Mesendoderm (in vitro differentiated cells): ENCODE measurements at regions not wholly inside any gene's neighbourhood (a gene's known extent, or its start where the extent isn't known, plus 50 kb on each side); places are given as distances from the start of the nearest gene placed in this dataset.

ENCODE experiments used
- DNase-seq: peaks from one replicate; pipeline ENCODE4 v3.0.0; 2013
- H2AK5ac ChIP-seq: 2 replicates; pipeline ENCODE4 v1.6.1; 2013; ENCODE audit warnings: low read length, inconsistent platforms
- H2BK120ac ChIP-seq: 2 replicates; pipeline ENCODE4 v1.6.1; 2013; ENCODE audit warnings: low read depth, mild to moderate bottlenecking, low read length, moderate library complexity, mixed read lengths
- H2BK15ac ChIP-seq: replicated peaks from 2 replicates; pipeline ENCODE4 v1.6.1; 2013; ENCODE audit warnings: low read depth, mild to moderate bottlenecking, moderate library complexity
- H2BK5ac ChIP-seq: 2 replicates; pipeline ENCODE4 v1.6.1; 2013; ENCODE audit warnings: low read length, inconsistent platforms
- H3K18ac ChIP-seq: 2 replicates; pipeline ENCODE4 v1.6.1; 2013; ENCODE audit warnings: mild to moderate bottlenecking, low read length, mixed read lengths
- H3K23ac ChIP-seq: one replicate; pipeline ENCODE4 v1.6.1; 2013; ENCODE audit warnings: low read length
- H3K27ac ChIP-seq: 2 replicates; pipeline ENCODE4 v1.5.1; 2013; ENCODE audit warnings: low read depth, mild to moderate bottlenecking, inconsistent platforms, low read length, moderate library complexity
- H3K27me3 ChIP-seq: 2 replicates; pipeline ENCODE4 v1.6.1; 2013; ENCODE audit warnings: low read length, control low read depth, mild to moderate bottlenecking, inconsistent platforms; ENCODE audit not compliant: insufficient read depth, poor library complexity
- H3K36me3 ChIP-seq: 2 replicates; pipeline ENCODE4 v1.6.1; 2013; ENCODE audit warnings: low read length, inconsistent platforms; ENCODE audit not compliant: control insufficient read depth, insufficient read depth
- H3K4ac ChIP-seq: one replicate; pipeline ENCODE4 v1.6.1; 2013; ENCODE audit warnings: low read depth, mild to moderate bottlenecking, low read length, moderate library complexity
- H3K4me1 ChIP-seq: 2 replicates; pipeline ENCODE4 v1.6.1; 2013; ENCODE audit warnings: low read depth, low read length, inconsistent platforms; ENCODE audit not compliant: control insufficient read depth
- H3K4me2 ChIP-seq: 2 replicates; pipeline ENCODE4 v1.6.1; 2013; ENCODE audit warnings: low read length
- H3K4me3 ChIP-seq: 2 replicates; pipeline ENCODE4 v1.5.1; 2013; ENCODE audit warnings: mild to moderate bottlenecking, low read length
- H3K56ac ChIP-seq: one replicate; pipeline ENCODE4 v1.6.1; 2013; ENCODE audit warnings: low read length
- H3K79me1 ChIP-seq: 2 replicates; pipeline ENCODE4 v1.6.1; 2013; ENCODE audit warnings: low read length, inconsistent platforms
- H3K79me2 ChIP-seq: 2 replicates; pipeline ENCODE4 v1.6.1; 2013; ENCODE audit warnings: mild to moderate bottlenecking, low read length; ENCODE audit not compliant: control insufficient read depth, insufficient read depth
- H3K9ac ChIP-seq: 2 replicates; pipeline ENCODE4 v1.6.1; 2013; ENCODE audit warnings: low read length, inconsistent platforms
- H4K5ac ChIP-seq: one replicate; pipeline ENCODE4 v1.6.1; 2013; ENCODE audit warnings: low read length
- H4K8ac ChIP-seq: one replicate; pipeline ENCODE4 v1.6.1; 2013; ENCODE audit warnings: low read depth, mild to moderate bottlenecking, control low read depth, low read length, moderate library complexity
- WGBS: extraction: QIAGEN DNeasy Blood & Tissue Kit; methylation state at CpG from one replicate; pipeline ENCODE4 v1.1.7; 2013; ENCODE audit warnings: low lambda C conversion rate, missing lambda C conversion rate; ENCODE audit not compliant: insufficient coverage; ENCODE audit errors: extremely low coverage; 5-methylcytosine and 5-hydroxymethylcytosine counted together

DNA sequence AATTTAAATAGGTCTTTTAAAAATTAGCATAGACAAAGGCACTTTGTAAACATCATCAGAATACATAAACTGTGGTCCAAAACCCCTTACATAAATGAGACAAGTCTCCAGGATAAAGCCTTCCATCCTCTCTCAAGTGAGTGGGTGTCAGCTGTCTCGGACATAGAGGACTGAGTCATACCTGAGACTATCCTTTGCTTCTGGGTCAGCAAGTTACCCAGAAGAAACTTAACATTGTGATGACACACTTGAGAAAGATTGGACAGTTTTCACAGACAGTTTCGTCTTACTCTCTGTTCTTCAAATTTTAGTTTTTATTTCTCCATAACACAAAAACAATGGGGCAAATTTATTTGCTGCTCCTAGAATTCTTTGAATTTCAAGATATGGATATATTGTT lies 838.0 kb downstream of the DHX35 start:
- no peaks in the 10 kb centered on the region for H3K36me3 ChIP-seq
- H2AK5ac ChIP-seq: no peak overlapping the region
- H3K9ac ChIP-seq: no peak overlapping the region
- no peak overlapping the region for H3K56ac ChIP-seq
- no peak overlapping the region for H3K23ac ChIP-seq
- no peak overlapping the region for H2BK5ac ChIP-seq
- H3K4me3 ChIP-seq: no peak overlapping the region
- H3K79me2 ChIP-seq: no peaks in the 10 kb centered on the region
- H2BK15ac ChIP-seq: no peak overlapping the region
- H3K27ac ChIP-seq: no peak overlapping the region
- no peaks in the 10 kb centered on the region for H3K79me1 ChIP-seq
- no peak overlapping the region for H4K5ac ChIP-seq
- H3K18ac ChIP-seq: no peak overlapping the region
- no peaks in the 10 kb centered on the region for H3K27me3 ChIP-seq
- no peak overlapping the region for H2BK120ac ChIP-seq
- H3K4me1 ChIP-seq: no peaks in the 10 kb centered on the region
- no peak overlapping the region for H3K4ac ChIP-seq
- no peak overlapping the region for H3K4me2 ChIP-seq
- DNase-seq: no peak
- no CpG with 5 or more reads among the region's 2 CpGs for WGBS
- no peak overlapping the region for H4K8ac ChIP-seq

DNA sequence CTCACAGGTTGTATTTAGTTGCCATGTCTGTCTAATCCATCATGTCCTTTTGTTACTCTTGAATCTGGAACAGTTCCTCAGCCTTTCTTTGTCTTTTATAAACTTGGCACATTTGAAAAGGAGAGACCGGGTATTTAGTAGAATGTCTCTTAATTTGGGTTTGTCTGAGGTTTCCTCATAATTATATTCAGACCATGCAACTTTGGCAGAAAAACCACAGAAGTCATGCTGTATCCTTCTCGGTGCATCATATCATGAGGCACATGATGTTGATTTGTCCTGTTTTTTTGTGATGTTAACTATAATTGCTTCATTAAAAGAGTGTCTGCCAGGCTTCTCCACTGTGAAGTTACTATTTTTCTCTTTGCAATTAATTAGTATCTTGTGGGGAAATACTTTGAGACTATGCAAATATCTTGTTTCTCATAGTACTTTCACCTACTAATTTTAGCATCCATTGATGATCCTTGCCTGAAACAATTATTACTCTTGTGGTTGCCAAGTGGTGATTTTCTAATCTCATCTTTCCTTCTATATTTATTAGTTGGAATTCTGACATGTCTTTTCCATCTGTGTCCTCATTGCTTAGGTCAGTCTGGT lies 837.3 kb downstream of the DHX35 start:
- H3K18ac ChIP-seq: no peak overlapping the region
- no peaks in the 10 kb centered on the region for H3K79me2 ChIP-seq
- WGBS: no CpG with 5 or more reads among the region's 2 CpGs
- no peak overlapping the region for H4K8ac ChIP-seq
- no peak overlapping the region for H2AK5ac ChIP-seq
- H3K27me3 ChIP-seq: no peaks in the 10 kb centered on the region
- no peaks in the 10 kb centered on the region for H3K79me1 ChIP-seq
- no peak for DNase-seq
- H3K4me3 ChIP-seq: no peak overlapping the region
- H3K23ac ChIP-seq: no peak overlapping the region
- no peaks in the 10 kb centered on the region for H3K36me3 ChIP-seq
- H3K4me2 ChIP-seq: no peak overlapping the region
- H3K4me1 ChIP-seq: no peaks in the 10 kb centered on the region
- H3K4ac ChIP-seq: no peak overlapping the region
- H2BK15ac ChIP-seq: no peak overlapping the region
- H3K56ac ChIP-seq: no peak overlapping the region
- H4K5ac ChIP-seq: no peak overlapping the region
- no peak overlapping the region for H3K27ac ChIP-seq
- no peak overlapping the region for H2BK120ac ChIP-seq
- no peak overlapping the region for H2BK5ac ChIP-seq
- H3K9ac ChIP-seq: no peak overlapping the region

DNA sequence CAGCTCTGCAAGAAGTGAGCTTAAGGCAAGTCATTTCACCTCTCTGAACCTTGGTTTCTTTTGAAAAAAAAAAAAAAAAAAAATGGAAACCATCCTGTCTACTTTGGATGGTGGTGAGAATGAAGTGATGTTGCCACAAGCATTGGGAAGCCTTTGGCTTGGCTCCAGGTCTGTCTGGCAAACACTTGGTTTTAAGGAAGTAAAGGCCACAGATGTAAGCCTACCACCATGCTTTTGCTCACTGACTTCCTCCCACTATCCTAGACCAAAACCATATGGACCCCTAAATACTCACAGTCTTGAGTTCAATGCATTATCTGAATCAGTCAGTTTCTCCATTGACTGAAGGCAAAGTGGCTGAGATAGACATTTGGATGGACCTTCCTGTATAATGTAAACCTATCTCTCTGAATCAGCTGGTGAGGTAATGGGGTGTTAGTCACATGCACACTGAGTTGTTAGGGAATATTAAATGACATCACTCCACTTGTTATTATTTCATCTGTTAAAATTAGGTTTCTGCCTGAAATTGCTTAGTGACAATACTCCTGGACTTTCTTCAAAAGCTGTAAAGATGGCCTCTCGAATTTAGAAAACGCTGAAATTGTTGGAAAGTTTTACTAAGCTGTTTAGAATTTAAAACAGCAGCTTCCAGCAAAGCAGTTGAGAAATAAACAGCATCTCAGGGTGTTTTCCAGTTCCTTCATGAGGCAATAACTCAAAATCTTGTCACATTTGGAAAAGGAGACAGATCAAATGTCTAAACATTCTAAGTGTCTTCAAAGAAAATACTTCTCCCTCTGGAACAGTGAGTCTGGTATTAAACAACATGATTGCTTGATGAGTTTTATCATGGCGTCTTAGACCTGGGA lies 833.5 kb downstream of the DHX35 start:
- Histone ChIP-seq H3K4me2 (no peak overlapping the region), H3K4ac (no peak overlapping the region), H3K27me3 (no peaks in the 10 kb centered on the region), H4K5ac (no peak overlapping the region), H3K56ac (no peak overlapping the region), H4K8ac (no peak overlapping the region), H2AK5ac (no peak overlapping the region), H3K4me3 (no peak overlapping the region), H3K23ac (no peak overlapping the region), H2BK5ac (no peak overlapping the region), H3K36me3 (no peaks in the 10 kb centered on the region), H2BK120ac (no peak overlapping the region), H3K79me1 (no peaks in the 10 kb centered on the region), H3K79me2 (no peaks in the 10 kb centered on the region), H2BK15ac (no peak overlapping the region), H3K4me1 (no peaks in the 10 kb centered on the region), H3K9ac (no peak overlapping the region), H3K18ac (no peak overlapping the region), H3K27ac (no peak overlapping the region)
- DNase-seq: no peak
- WGBS: no CpG with 5 or more reads among the region's 3 CpGs

DNA sequence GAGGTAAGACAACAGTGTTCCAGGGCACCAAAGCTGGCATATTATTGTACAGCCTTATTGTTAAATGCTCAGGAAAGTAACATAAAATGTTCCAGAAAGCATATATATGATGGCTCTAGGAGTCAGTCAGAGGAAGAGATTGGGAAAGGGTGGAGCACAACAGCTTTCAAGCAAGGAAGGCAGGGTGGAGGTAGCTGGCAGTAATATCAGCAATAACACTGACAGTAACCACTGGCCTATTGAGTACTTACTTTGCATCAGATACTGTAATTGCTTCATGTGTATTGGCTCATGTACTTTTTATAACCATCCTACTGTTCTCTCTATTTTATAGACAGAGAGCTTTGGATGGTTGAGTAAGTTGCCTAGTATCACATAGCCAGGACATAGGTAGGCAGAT lies 830.2 kb downstream of the DHX35 start:
- Histone ChIP-seq H3K9ac (no peak overlapping the region), H2AK5ac (no peak overlapping the region), H3K27ac (no peak overlapping the region), H2BK120ac (no peak overlapping the region), H3K4me3 (no peak overlapping the region), H3K4ac (no peak overlapping the region), H3K23ac (no peak overlapping the region), H3K27me3 (no peaks in the 10 kb centered on the region), H2BK15ac (no peak overlapping the region), H3K79me2 (no peaks in the 10 kb centered on the region), H3K18ac (no peak overlapping the region), H2BK5ac (no peak overlapping the region), H4K5ac (no peak overlapping the region), H3K79me1 (no peaks in the 10 kb centered on the region), H4K8ac (no peak overlapping the region), H3K4me1 (no peaks in the 10 kb centered on the region), H3K4me2 (no peak overlapping the region), H3K56ac (no peak overlapping the region), H3K36me3 (no peaks in the 10 kb centered on the region)
- no peak for DNase-seq

DNA sequence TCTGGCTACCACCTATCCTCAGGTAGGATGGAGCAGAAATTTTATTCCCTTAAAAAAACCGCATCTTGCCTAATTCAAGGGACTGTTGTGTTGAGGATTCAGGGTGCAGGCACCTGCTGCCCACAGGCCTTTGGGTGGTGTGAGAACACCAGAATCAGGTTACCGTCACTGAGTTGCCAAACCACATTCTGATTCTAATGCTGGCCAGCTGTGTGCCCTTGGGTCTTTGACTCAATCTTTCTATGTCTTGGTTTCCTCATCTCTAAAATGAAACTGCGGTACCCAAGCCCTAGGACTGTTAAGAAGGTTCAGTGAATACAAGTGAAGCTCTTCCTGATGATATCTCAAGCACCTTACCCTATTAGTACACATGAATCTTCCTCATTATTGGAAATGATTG lies 827.3 kb downstream of the DHX35 start:
- H3K4me1 ChIP-seq: no peaks in the 10 kb centered on the region
- no peak overlapping the region for H2BK15ac ChIP-seq
- no peak overlapping the region for H3K27ac ChIP-seq
- no CpG with 5 or more reads among the region's 3 CpGs for WGBS
- H2BK5ac ChIP-seq: no peak overlapping the region
- no peak overlapping the region for H3K56ac ChIP-seq
- no peak overlapping the region for H4K8ac ChIP-seq
- H3K4me3 ChIP-seq: no peak overlapping the region
- no peak overlapping the region for H3K4ac ChIP-seq
- H2BK120ac ChIP-seq: no peak overlapping the region
- no peak overlapping the region for H3K9ac ChIP-seq
- no peak overlapping the region for H3K18ac ChIP-seq
- no peaks in the 10 kb centered on the region for H3K79me1 ChIP-seq
- H3K27me3 ChIP-seq: no peaks in the 10 kb centered on the region
- H2AK5ac ChIP-seq: no peak overlapping the region
- H3K79me2 ChIP-seq: no peaks in the 10 kb centered on the region
- no peak overlapping the region for H3K4me2 ChIP-seq
- no peaks in the 10 kb centered on the region for H3K36me3 ChIP-seq
- no peak overlapping the region for H3K23ac ChIP-seq
- DNase-seq: no peak
- no peak overlapping the region for H4K5ac ChIP-seq
